Umbilical cord (tissue), 1 donor: ENCODE measurements at regions not wholly inside any gene's neighbourhood (a gene's known extent, or its start where the extent isn't known, plus 50 kb on each side); places are given as distances from the start of the nearest gene placed in this dataset.
A peak's percentile ranks its signal among the peaks of the same experiment; 100 is the strongest.
"Not testable (repeated sequence)": the region's sequence is repeated elsewhere in the genome, so short reads cannot be mapped to it uniquely, and the experiment has no call there.

Experiments
- DNase-seq: peaks from one replicate; pipeline ENCODE4 v3.0.0-alpha.2; 2015; ENCODE audit warnings: low spot score

GRCh38 chr4:173475751-173476150, 54.3 kb downstream of the HAND2 start:
- DNase-seq: no peak

DNA sequence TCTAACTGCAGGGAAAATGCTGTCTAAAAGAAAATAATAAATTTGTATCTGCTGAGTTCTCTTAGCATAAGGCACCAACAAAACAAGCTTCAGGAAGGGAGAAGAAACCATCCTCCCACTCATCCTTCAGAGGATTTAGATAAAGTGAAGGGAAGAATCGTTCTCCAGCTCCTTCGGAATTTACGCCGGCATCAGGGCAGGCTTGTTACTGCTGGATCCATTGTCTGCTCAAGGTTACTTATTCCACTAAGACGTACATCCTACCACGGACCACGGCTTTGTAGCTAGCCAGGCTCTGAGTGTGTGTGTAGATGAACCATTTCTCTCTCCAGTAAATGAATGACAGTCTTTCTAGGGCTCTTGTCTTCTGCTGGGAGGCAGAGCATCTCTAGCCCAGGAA, 60.4 kb downstream of the HAND2 start:
- no peak for DNase-seq

- DNase-seq: no peak
Observed at GRCh38 chr4:173468314-173468713, 61.7 kb downstream of the HAND2 start.

GRCh38 chr4:173466101-173466500, 63.9 kb downstream of the HAND2 start:
- no peak for DNase-seq

DNA sequence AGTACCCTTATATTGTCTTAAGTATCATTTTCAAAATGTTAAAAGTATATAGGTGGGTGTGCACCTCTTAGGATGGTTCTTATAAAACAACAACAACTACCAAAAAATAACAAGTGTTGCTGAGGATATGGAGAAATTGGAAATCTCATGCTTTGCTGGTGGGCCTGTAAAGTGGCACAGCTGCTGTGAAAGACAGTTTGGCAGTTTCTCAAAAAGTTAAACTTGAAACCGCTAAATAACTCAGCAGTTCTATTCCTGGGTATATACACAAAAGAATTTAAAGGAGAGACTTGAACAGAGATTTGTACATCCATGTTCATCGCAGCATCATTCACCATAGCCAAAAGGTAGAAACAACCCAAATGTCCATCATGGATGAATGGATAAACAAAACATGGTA, 65.5 kb downstream of the HAND2 start:
- no peak for DNase-seq

DNA sequence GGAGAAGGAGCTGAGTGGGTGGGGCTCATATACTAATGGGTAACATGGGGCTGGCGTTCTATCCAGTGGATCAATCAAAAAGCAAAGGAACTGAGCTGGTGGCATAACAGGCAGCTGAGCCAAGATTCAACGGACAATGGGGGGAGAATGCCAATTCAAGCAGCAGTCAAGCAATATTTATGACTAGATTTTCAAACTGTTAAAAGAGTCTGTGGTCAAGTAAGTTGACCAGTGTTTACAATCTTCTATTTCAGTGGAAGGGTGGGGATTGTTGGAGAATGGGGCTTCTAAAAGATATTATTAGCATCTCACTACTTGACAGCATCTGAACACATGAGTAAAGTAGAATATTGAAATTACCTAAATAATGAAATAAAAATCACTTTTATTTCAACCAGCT, 64.9 kb upstream of the SCRG1 start:
- DNase-seq: no peak

- peak; percentile 74 for DNase-seq
Observed at GRCh38 chr4:173461170-173461569, 62.3 kb upstream of the SCRG1 start.

DNA sequence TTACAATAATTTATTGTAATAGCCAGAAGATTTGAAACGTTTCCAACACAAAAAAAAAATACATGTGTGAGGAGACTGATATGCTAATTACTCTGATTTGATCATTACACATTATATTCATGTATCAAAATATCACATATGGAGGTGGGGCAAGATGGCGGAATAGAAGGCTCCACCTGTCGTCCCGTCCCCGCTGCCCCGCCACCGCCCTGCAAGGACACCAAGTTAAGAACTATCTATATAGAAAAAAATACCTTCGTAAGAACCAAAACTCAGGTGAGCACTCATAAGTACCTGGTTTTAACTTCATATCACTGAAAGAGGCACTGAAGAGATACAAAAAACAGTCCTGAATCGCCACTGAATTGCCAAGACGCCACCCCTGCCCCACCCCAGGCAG, 60.9 kb upstream of the SCRG1 start:
- DNase-seq: no peak

- no peak for DNase-seq
Observed at GRCh38 chr4:173457893-173458292, 59.0 kb upstream of the SCRG1 start.

DNA sequence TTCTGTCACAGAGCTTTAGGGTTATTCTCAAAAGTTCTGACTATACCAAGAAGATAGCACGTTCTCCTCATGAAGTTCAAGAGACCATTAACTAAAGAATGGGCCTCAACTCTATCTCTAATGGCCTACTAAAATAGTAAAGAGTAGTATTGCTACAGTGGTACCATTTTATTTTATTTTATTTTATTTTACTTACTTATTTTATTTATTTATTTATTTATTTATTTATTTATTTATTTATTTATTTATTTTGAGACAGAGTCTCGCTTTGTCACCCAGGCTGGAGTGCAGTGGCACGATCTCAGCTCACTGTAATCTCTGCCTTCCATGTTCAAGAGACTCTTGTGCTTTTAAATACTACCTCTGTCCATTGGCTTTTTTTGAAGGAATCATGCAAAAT, 52.5 kb upstream of the SCRG1 start:
- not testable (repeated sequence) for DNase-seq

GRCh38 chr4:173450281-173450680, 51.4 kb upstream of the SCRG1 start:
- no peak for DNase-seq

DNA sequence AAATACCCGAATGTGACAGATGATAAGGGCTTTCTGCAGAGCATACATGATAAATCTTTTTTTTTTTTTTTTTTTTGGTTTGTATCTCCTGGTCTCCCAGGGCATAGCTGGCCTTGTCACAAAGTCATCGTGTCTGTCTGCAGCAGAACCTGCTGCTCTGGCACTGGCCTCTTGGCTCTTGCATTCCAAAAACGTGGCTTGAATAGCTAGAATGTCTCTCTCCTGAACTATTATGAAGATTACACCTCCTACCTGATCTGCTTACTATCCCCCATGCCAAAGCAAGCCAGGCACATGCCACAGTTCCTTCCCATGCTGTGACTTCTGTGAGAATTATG, 50.4 kb upstream of the SCRG1 start:
- DNase-seq: no peak

GRCh38 chr4:173448608-173449379, 49.9 kb upstream of the SCRG1 start:
- DNase-seq: peak; percentile 26
